CD8-positive, alpha-beta memory T cell (primary cell): ENCODE measurements at regions not wholly inside any gene's neighbourhood (a gene's known extent, or its start where the extent isn't known, plus 50 kb on each side); places are given as distances from the start of the nearest gene placed in this dataset.

ENCODE experiments used
- CTCF ChIA-PET: fragments of 350-600 bp; sonication (Branson Sonifier 250); formaldehyde crosslinking; loops from one replicate; lab custom pipeline; 2021; ENCODE audit warnings: antibody characterized with exemption; lab: Charles Lee
- POLR2A ChIA-PET: fragments of 350-600 bp; sonication (Branson Sonifier 250); formaldehyde crosslinking; loops from one replicate; lab custom pipeline; 2021; ENCODE audit warnings: antibody characterized with exemption; lab: Charles Lee
- DNase-seq, 5 donors: peaks; one replicate each; pipeline versions ENCODE4 v3.0.0 to v3.0.0-alpha.2; 2020 to 2022; ENCODE audit warnings: mixed read lengths in 1 of 5
- H3K27ac ChIP-seq: one replicate; pipeline ENCODE4 v1.7.0; 2013; ENCODE audit warnings: low read depth, mild to moderate bottlenecking, low read length, moderate library complexity
- H3K27me3 ChIP-seq: 2 replicates; pipeline ENCODE4 v1.7.0; 2013; ENCODE audit warnings: low read length, mild to moderate bottlenecking; ENCODE audit not compliant: insufficient read depth, poor library complexity, severe bottlenecking
- H3K36me3 ChIP-seq: 2 replicates; pipeline ENCODE4 v1.7.0; 2013; ENCODE audit warnings: mild to moderate bottlenecking, low read length, moderate library complexity; ENCODE audit not compliant: insufficient read depth
- H3K4me1 ChIP-seq: 2 replicates; pipeline ENCODE4 v1.7.0; 2013; ENCODE audit warnings: mild to moderate bottlenecking, low read length, moderate library complexity; ENCODE audit not compliant: insufficient read depth
- H3K4me3 ChIP-seq: 2 replicates; pipeline ENCODE4 v1.7.0; 2013; ENCODE audit warnings: mild to moderate bottlenecking, low read length
- H3K9me3 ChIP-seq: 2 replicates; pipeline ENCODE4 v1.7.0; 2013; ENCODE audit warnings: mild to moderate bottlenecking, low read length
- H3K27ac Mint-ChIP-seq, 8 donors: one replicate each; pipeline ENCODE4 v1.8.0; 2020 to 2021; ENCODE audit warnings: mixed read lengths in 8 of 8, mild to moderate bottlenecking in 6 of 8, inconsistent platforms in 3 of 8, moderate library complexity in 3 of 8
- H3K27me3 Mint-ChIP-seq, 2 donors: one replicate each; pipeline ENCODE4 v1.8.0; 2020 to 2021; ENCODE audit warnings: mixed read lengths in 2 of 2, mild to moderate bottlenecking in 1 of 2, moderate library complexity in 1 of 2
- H3K36me3 Mint-ChIP-seq, 3 donors: one replicate each; pipeline ENCODE4 v1.8.0; 2020 to 2021; ENCODE audit warnings: mixed read lengths in 3 of 3, inconsistent platforms in 1 of 3, mild to moderate bottlenecking in 1 of 3
- H3K4me1 Mint-ChIP-seq, 3 donors: one replicate each; pipeline ENCODE4 v1.8.0; 2020 to 2021; ENCODE audit warnings: mixed read lengths in 3 of 3, inconsistent platforms in 1 of 3, mild to moderate bottlenecking in 1 of 3
- H3K4me3 Mint-ChIP-seq, 7 donors: one replicate each; pipeline ENCODE4 v1.8.0; 2020 to 2021; ENCODE audit warnings: mixed read lengths in 7 of 7, mild to moderate bottlenecking in 6 of 7, moderate library complexity in 4 of 7, inconsistent platforms in 2 of 7
- H3K9me3 Mint-ChIP-seq, 5 donors: one replicate each; pipeline ENCODE4 v1.8.0; 2020 to 2022; ENCODE audit warnings: mixed read lengths in 5 of 5, mild to moderate bottlenecking in 3 of 5, moderate library complexity in 2 of 5, inconsistent platforms in 1 of 5

GRCh38 chr12:23354800-23355199 is 594.7 kb downstream of the SOX5 start:
- Mint-ChIP-seq H3K4me1 (no peaks in the 10 kb centered on the region), H3K27ac (no peak overlapping the region), H3K27me3 (no peaks in the 10 kb centered on the region), H3K4me3 (no peak overlapping the region), H3K36me3 (no peaks in the 10 kb centered on the region), H3K9me3 (peaks cover 0 to 3% (median 0%) of the 10 kb centered on the region in 5 donors)
- H3K36me3 ChIP-seq: no peaks in the 10 kb centered on the region
- no peak overlapping the region for H3K27ac ChIP-seq
- CTCF ChIA-PET: no interaction called here
- POLR2A ChIA-PET: no interaction called here
- H3K9me3 ChIP-seq: no peaks in the 10 kb centered on the region
- H3K4me3 ChIP-seq: no peak overlapping the region
- H3K27me3 ChIP-seq: no peaks in the 10 kb centered on the region
- H3K4me1 ChIP-seq: no peaks in the 10 kb centered on the region
- DNase-seq: no peak

GRCh38 chr12:23356440-23356839 is 593.0 kb downstream of the SOX5 start:
- Histone ChIP-seq H3K9me3 (no peaks in the 10 kb centered on the region), H3K27ac (no peak overlapping the region), H3K4me1 (no peaks in the 10 kb centered on the region), H3K4me3 (no peak overlapping the region), H3K36me3 (no peaks in the 10 kb centered on the region), H3K27me3 (no peaks in the 10 kb centered on the region)
- Mint-ChIP-seq H3K27me3 (no peaks in the 10 kb centered on the region), H3K4me1 (no peaks in the 10 kb centered on the region), H3K36me3 (no peaks in the 10 kb centered on the region), H3K27ac (no peak overlapping the region), H3K4me3 (no peak overlapping the region), H3K9me3 (peaks cover 0 to 3% (median 0%) of the 10 kb centered on the region in 5 donors)
- POLR2A ChIA-PET: no interaction called here
- CTCF ChIA-PET: no interaction called here
- DNase-seq: no peak

GRCh38 chr12:23356927-23357708 is 592.4 kb downstream of the SOX5 start:
- peaks cover 0 to 3% (median 0%) of the 10 kb centered on the region in 5 donors for H3K9me3 Mint-ChIP-seq
- no peaks in the 10 kb centered on the region for H3K36me3 ChIP-seq
- H3K4me3 Mint-ChIP-seq: no peak overlapping the region
- no peak overlapping the region for H3K4me3 ChIP-seq
- no peaks in the 10 kb centered on the region for H3K9me3 ChIP-seq
- H3K4me1 Mint-ChIP-seq: no peaks in the 10 kb centered on the region
- no peak for DNase-seq
- H3K27ac Mint-ChIP-seq: no peak overlapping the region
- H3K27me3 ChIP-seq: no peaks in the 10 kb centered on the region
- ChIA-PET POLR2A (no interaction called here), CTCF (no interaction called here)
- no peak overlapping the region for H3K27ac ChIP-seq
- H3K4me1 ChIP-seq: no peaks in the 10 kb centered on the region
- no peaks in the 10 kb centered on the region for H3K27me3 Mint-ChIP-seq
- H3K36me3 Mint-ChIP-seq: no peaks in the 10 kb centered on the region

- ChIA-PET POLR2A (no interaction called here), CTCF (no interaction called here)
- no peaks in the 10 kb centered on the region for H3K27me3 Mint-ChIP-seq
- DNase-seq: no peak
- H3K9me3 Mint-ChIP-seq: peaks cover 0 to 3% (median 0%) of the 10 kb centered on the region in 5 donors
- H3K4me1 Mint-ChIP-seq: no peaks in the 10 kb centered on the region
- no peak overlapping the region for H3K27ac ChIP-seq
- no peaks in the 10 kb centered on the region for H3K36me3 ChIP-seq
- no peaks in the 10 kb centered on the region for H3K4me1 ChIP-seq
- H3K4me3 Mint-ChIP-seq: no peak overlapping the region
- H3K27me3 ChIP-seq: no peaks in the 10 kb centered on the region
- no peak overlapping the region for H3K4me3 ChIP-seq
- no peaks in the 10 kb centered on the region for H3K36me3 Mint-ChIP-seq
- peaks cover 3% of the 10 kb centered on the region for H3K9me3 ChIP-seq
- no peak overlapping the region for H3K27ac Mint-ChIP-seq
Measured at GRCh38 chr12:23359975-23360701, 589.3 kb downstream of the SOX5 start.

- CTCF ChIA-PET: no interaction called here
- H3K27me3 Mint-ChIP-seq: no peaks in the 10 kb centered on the region
Measured at GRCh38 chr12:23361971-23362370, 587.5 kb downstream of the SOX5 start.

GRCh38 chr12:23368590-23368989 is 580.9 kb downstream of the SOX5 start:
- Histone ChIP-seq H3K9me3 (peaks cover 3% of the 10 kb centered on the region), H3K4me3 (no peak overlapping the region), H3K36me3 (no peaks in the 10 kb centered on the region), H3K4me1 (no peaks in the 10 kb centered on the region), H3K27me3 (no peaks in the 10 kb centered on the region), H3K27ac (no peak overlapping the region)
- Mint-ChIP-seq H3K4me3 (no peak overlapping the region), H3K4me1 (no peaks in the 10 kb centered on the region), H3K9me3 (peaks cover 0 to 4% (median 4%) of the 10 kb centered on the region in 5 donors), H3K27ac (no peak overlapping the region), H3K27me3 (no peaks in the 10 kb centered on the region), H3K36me3 (no peaks in the 10 kb centered on the region)
- ChIA-PET POLR2A (no interaction called here), CTCF (no interaction called here)
- DNase-seq: no peak

More at GRCh38 chr12:23361971-23362370, 587.5 kb downstream of the SOX5 start:
- no peak overlapping the region for H3K4me3 ChIP-seq
- DNase-seq: no peak
- H3K9me3 ChIP-seq: peaks cover 3% of the 10 kb centered on the region
- H3K36me3 ChIP-seq: no peaks in the 10 kb centered on the region
- POLR2A ChIA-PET: no interaction called here
- no peak overlapping the region for H3K27ac Mint-ChIP-seq
- no peak overlapping the region for H3K4me3 Mint-ChIP-seq
- H3K9me3 Mint-ChIP-seq: peaks cover 0 to 4% (median 1%) of the 10 kb centered on the region in 5 donors
- H3K27me3 ChIP-seq: no peaks in the 10 kb centered on the region
- no peaks in the 10 kb centered on the region for H3K4me1 Mint-ChIP-seq
- no peaks in the 10 kb centered on the region for H3K4me1 ChIP-seq
- H3K36me3 Mint-ChIP-seq: no peaks in the 10 kb centered on the region
- no peak overlapping the region for H3K27ac ChIP-seq

- no peaks in the 10 kb centered on the region for H3K4me1 ChIP-seq
- no peak overlapping the region for H3K27ac ChIP-seq
- no peaks in the 10 kb centered on the region for H3K27me3 ChIP-seq
- H3K4me3 ChIP-seq: no peak overlapping the region
- Mint-ChIP-seq H3K36me3 (no peaks in the 10 kb centered on the region), H3K27me3 (no peaks in the 10 kb centered on the region), H3K4me3 (no peak overlapping the region), H3K27ac (no peak overlapping the region), H3K4me1 (no peaks in the 10 kb centered on the region), H3K9me3 (peaks cover 20 to 36% (median 26%) of the 10 kb centered on the region in 5 donors)
- H3K9me3 ChIP-seq: no peaks in the 10 kb centered on the region
- DNase-seq: no peak
- POLR2A ChIA-PET: no interaction called here
- CTCF ChIA-PET: no interaction called here
- no peaks in the 10 kb centered on the region for H3K36me3 ChIP-seq
Measured at GRCh38 chr12:23375621-23376020, 573.8 kb downstream of the SOX5 start.

- Mint-ChIP-seq H3K9me3 (peaks cover 20 to 39% (median 27%) of the 10 kb centered on the region in 5 donors), H3K27me3 (no peaks in the 10 kb centered on the region), H3K4me3 (no peak overlapping the region), H3K27ac (no peak overlapping the region), H3K36me3 (no peaks in the 10 kb centered on the region), H3K4me1 (no peaks in the 10 kb centered on the region)
- Histone ChIP-seq H3K4me1 (no peaks in the 10 kb centered on the region), H3K27me3 (no peaks in the 10 kb centered on the region), H3K36me3 (no peaks in the 10 kb centered on the region), H3K9me3 (no peaks in the 10 kb centered on the region), H3K27ac (no peak overlapping the region), H3K4me3 (no peak overlapping the region)
- DNase-seq: no peak
- ChIA-PET CTCF (no interaction called here), POLR2A (no interaction called here)
Measured at GRCh38 chr12:23376238-23376637, 573.2 kb downstream of the SOX5 start.
